ENCODE measurements at regions not wholly inside any gene's neighbourhood (a gene's known extent, or its start where the extent isn't known, plus 50 kb on each side); places are given as distances from the start of the nearest gene placed in this dataset.

DNA sequence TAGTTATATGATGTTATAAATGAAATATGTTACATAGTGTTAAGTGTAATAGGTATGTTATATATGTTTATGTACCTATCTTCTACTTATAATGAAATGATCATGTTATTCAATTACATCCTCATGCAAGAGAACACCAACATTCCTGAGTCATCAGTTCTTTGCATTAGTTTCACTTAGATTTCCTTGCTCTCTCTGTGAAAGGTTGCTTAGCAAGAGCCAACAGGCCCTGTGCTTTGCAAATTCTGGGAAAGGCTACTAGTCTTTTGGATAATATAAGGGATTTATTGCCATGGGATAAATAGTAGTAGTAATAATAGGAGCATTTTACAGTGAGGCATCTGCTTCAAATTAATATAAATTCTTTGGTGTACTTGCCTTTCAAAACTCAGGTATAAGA is 274.8 kb downstream of the SP3 start:
- ChIA-PET CTCF (no interaction called here), POLR2A (no interaction called here)
- H3K9me3 ChIP-seq = no peaks in the 10 kb centered on the region; the same call in 2 of the 3 replicates
- no peak overlapping the region for H3K4me3 ChIP-seq
- no peak for ATAC-seq
- no peaks in the 10 kb centered on the region for H3K4me1 ChIP-seq
- TF ChIP-seq MAFK (IDR thresholded peaks at IDR 0.05; ENCODE audit: partially characterized antibody) = peak; percentile 46
- TF ChIP-seq, protein P1, sequence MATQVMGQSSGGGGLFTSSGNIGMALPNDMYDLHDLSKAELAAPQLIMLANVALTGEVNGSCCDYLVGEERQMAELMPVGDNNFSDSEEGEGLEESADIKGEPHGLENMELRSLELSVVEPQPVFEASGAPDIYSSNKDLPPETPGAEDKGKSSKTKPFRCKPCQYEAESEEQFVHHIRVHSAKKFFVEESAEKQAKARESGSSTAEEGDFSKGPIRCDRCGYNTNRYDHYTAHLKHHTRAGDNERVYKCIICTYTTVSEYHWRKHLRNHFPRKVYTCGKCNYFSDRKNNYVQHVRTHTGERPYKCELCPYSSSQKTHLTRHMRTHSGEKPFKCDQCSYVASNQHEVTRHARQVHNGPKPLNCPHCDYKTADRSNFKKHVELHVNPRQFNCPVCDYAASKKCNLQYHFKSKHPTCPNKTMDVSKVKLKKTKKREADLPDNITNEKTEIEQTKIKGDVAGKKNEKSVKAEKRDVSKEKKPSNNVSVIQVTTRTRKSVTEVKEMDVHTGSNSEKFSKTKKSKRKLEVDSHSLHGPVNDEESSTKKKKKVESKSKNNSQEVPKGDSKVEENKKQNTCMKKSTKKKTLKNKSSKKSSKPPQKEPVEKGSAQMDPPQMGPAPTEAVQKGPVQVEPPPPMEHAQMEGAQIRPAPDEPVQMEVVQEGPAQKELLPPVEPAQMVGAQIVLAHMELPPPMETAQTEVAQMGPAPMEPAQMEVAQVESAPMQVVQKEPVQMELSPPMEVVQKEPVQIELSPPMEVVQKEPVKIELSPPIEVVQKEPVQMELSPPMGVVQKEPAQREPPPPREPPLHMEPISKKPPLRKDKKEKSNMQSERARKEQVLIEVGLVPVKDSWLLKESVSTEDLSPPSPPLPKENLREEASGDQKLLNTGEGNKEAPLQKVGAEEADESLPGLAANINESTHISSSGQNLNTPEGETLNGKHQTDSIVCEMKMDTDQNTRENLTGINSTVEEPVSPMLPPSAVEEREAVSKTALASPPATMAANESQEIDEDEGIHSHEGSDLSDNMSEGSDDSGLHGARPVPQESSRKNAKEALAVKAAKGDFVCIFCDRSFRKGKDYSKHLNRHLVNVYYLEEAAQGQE (IDR thresholded peaks at IDR 0.05) = no peak
- FAIRE-seq = no peak
- H3K4me2 ChIP-seq = no peak overlapping the region
- no peak for DNase-seq (ENCODE audit: low read depth in 1 of 2, low spot score in 1 of 2)
- H3K27ac ChIP-seq = no peak overlapping the region

- Histone ChIP-seq H3K4me1 (no peaks in the 10 kb centered on the region), H3K27ac (no peak overlapping the region), H3K4me3 (no peak overlapping the region), H3K4me2 (no peak overlapping the region), H3K9me3 (no peaks in the 10 kb centered on the region; the same call in 2 of the 3 replicates)
- ATAC-seq (no peak), DNase-seq (ENCODE audit: low read depth in 1 of 2, low spot score in 1 of 2) (no peak), FAIRE-seq (no peak)
- ChIA-PET POLR2A (no interaction called here), CTCF (no interaction called here)
- 89% methylated on average over 5 of the region's 5 CpGs for WGBS (ENCODE audit: missing lambda C conversion rate)
- TF ChIP-seq POLR2AphosphoS2 (conservative IDR thresholded peaks at IDR 0.05; ENCODE audit: low read length) (no peak), RNF2 (IDR thresholded peaks at IDR 0.05; ENCODE audit: borderline replicate concordance, low read depth) (no peak)
Measured at GRCh38 chr2:173692068-173692467, 273.1 kb downstream of the SP3 start.

DNA sequence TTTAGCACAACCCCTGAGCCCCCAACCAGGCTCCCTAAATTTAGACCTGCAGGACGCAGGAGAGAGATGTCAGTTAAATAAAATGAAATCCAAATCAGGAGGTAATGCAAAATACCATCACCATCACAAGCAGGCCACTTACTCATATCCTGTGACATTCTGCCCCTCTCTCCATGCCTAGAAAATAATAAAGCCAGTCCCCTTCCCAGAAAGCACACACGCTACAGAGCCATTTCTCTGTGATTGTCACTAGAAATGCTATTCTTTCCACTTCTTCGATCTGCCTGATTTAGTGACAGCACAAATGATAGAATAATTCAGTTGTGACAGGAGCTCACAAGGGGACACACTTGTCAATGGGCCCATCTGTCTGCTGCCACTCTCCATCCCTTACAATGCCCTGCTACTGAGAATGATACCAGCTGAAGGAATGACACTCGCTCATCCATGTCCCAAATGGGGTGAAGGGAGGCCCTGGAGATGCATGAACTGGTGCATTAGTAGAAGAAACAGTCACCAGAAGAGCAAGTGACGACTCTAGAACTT is 272.1 kb downstream of the SP3 start:
- H3K4me1 ChIP-seq = no peaks in the 10 kb centered on the region
- no peak overlapping the region for H3K27ac ChIP-seq
- DNase-seq (ENCODE audit: low read depth in 1 of 2, low spot score in 1 of 2) = no peak
- H3K9me3 ChIP-seq = no peaks in the 10 kb centered on the region; the same call in 2 of the 3 replicates
- H3K4me3 ChIP-seq = no peak overlapping the region
- FAIRE-seq = no peak
- H3K4me2 ChIP-seq = no peak overlapping the region
- ChIA-PET POLR2A (no interaction called here), CTCF (interaction anchor here (0.7 to 0.8 kb wide), 2 partner anchors 19 to 57 kb away, joined by 3 to 5 read pairs; no protein-coding TSS in a partner anchor)
- 76% methylated on average over 5 of the region's 5 CpGs for WGBS (ENCODE audit: missing lambda C conversion rate)
- ATAC-seq = no peak
- TF ChIP-seq NR3C1 (IDR thresholded peaks at IDR 0.05) = no peak
- TF ChIP-seq HDAC2 (IDR thresholded peaks at IDR 0.05) = no peak
- no peak for TF ChIP-seq MAX (IDR thresholded peaks at IDR 0.05)
- no peak for TF ChIP-seq HOXB5 (CRISPR knock-in tag; IDR thresholded peaks at IDR 0.05)
- TF ChIP-seq, protein P2, sequence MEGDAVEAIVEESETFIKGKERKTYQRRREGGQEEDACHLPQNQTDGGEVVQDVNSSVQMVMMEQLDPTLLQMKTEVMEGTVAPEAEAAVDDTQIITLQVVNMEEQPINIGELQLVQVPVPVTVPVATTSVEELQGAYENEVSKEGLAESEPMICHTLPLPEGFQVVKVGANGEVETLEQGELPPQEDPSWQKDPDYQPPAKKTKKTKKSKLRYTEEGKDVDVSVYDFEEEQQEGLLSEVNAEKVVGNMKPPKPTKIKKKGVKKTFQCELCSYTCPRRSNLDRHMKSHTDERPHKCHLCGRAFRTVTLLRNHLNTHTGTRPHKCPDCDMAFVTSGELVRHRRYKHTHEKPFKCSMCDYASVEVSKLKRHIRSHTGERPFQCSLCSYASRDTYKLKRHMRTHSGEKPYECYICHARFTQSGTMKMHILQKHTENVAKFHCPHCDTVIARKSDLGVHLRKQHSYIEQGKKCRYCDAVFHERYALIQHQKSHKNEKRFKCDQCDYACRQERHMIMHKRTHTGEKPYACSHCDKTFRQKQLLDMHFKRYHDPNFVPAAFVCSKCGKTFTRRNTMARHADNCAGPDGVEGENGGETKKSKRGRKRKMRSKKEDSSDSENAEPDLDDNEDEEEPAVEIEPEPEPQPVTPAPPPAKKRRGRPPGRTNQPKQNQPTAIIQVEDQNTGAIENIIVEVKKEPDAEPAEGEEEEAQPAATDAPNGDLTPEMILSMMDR (IDR thresholded peaks at IDR 0.05) = no peak
- TF ChIP-seq PBX3 (IDR thresholded peaks at IDR 0.05) = no peak
- TF ChIP-seq RFX5 (IDR thresholded peaks at IDR 0.05) = no peak
- TF ChIP-seq RARB (CRISPR knock-in tag; IDR thresholded peaks at IDR 0.05) = no peak
- no peak for TF ChIP-seq ZSCAN20 (CRISPR knock-in tag; IDR thresholded peaks at IDR 0.05)
- TF ChIP-seq SMC3 (IDR thresholded peaks at IDR 0.05) = no peak
- no peak for TF ChIP-seq JUN (IDR thresholded peaks at IDR 0.05)
- no peak for TF ChIP-seq EHMT2 (IDR thresholded peaks at IDR 0.05; ENCODE audit: low read depth)
- TF ChIP-seq, protein P3, sequence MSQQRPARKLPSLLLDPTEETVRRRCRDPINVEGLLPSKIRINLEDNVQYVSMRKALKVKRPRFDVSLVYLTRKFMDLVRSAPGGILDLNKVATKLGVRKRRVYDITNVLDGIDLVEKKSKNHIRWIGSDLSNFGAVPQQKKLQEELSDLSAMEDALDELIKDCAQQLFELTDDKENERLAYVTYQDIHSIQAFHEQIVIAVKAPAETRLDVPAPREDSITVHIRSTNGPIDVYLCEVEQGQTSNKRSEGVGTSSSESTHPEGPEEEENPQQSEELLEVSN (IDR thresholded peaks at IDR 0.05; ENCODE audit: borderline replicate concordance, low read depth) = no peak
- TF ChIP-seq MAFK (IDR thresholded peaks at IDR 0.05; ENCODE audit: partially characterized antibody) = no peak
- TF ChIP-seq KDM5A (IDR thresholded peaks at IDR 0.05) = no peak

Measured in A549 (cell line).